GM12873 (cell line): ENCODE measurements at regions not wholly inside any gene's neighbourhood (a gene's known extent, or its start where the extent isn't known, plus 50 kb on each side); places are given as distances from the start of the nearest gene placed in this dataset.

Experiments used
- TF ChIP-seq, protein P1 (sequence below): IDR thresholded peaks from 2 replicates; pipeline ENCODE4 v1.5.1; 2012; ENCODE audit warnings: low read depth, mild to moderate bottlenecking, moderate library complexity, low read length, control low read depth; ENCODE audit not compliant: insufficient read depth; ENCODE audit errors: missing control alignments

GRCh38 chr2:19757586-19757985 is 144.2 kb downstream of the TTC32 start:
- TF ChIP-seq, protein P1, sequence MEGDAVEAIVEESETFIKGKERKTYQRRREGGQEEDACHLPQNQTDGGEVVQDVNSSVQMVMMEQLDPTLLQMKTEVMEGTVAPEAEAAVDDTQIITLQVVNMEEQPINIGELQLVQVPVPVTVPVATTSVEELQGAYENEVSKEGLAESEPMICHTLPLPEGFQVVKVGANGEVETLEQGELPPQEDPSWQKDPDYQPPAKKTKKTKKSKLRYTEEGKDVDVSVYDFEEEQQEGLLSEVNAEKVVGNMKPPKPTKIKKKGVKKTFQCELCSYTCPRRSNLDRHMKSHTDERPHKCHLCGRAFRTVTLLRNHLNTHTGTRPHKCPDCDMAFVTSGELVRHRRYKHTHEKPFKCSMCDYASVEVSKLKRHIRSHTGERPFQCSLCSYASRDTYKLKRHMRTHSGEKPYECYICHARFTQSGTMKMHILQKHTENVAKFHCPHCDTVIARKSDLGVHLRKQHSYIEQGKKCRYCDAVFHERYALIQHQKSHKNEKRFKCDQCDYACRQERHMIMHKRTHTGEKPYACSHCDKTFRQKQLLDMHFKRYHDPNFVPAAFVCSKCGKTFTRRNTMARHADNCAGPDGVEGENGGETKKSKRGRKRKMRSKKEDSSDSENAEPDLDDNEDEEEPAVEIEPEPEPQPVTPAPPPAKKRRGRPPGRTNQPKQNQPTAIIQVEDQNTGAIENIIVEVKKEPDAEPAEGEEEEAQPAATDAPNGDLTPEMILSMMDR, result no peak

DNA sequence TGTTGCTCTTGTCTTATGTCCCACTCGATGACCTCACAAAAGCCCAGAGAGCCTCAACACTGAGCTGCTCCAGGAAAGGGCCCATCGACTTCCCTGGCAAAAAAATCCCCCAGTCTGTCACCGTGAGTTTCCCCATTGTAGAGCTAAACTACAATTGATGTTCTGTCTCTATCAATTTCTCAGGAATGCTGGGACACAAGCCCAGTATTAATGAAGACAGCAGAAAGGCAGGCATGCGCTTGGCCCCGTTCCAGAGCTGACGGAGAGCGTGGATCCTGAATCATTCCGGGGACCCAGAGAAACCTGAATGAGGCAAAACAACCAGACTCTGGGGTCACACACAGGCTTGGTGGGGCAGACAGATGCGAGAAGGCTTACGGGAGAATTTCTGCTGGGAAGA is 146.9 kb downstream of the TTC32 start:
- TF ChIP-seq, protein P1, result no peak

DNA sequence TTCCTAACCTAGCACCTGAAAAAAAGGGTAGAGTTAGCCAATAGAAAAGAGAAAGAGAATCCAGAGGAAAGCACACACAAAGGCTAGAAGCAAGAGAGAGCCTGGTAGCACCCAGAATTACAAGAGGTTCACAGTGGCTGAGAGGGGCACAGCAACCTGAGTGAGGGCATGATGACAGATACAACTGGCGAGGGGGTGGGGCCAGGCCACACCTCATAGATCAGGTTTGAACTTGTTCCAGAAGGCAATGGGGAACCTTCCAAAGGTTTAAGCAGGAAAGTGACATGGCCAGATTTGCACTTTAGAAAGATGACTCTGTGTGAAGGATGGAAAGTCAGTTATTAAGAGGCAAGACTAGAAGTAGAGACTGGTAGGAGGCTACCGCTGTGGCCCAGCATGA is 148.0 kb downstream of the TTC32 start:
- TF ChIP-seq, protein P1, result no peak

GRCh38 chr2:19753314-19753713 is 148.5 kb downstream of the TTC32 start:
- TF ChIP-seq, protein P1, result no peak

DNA sequence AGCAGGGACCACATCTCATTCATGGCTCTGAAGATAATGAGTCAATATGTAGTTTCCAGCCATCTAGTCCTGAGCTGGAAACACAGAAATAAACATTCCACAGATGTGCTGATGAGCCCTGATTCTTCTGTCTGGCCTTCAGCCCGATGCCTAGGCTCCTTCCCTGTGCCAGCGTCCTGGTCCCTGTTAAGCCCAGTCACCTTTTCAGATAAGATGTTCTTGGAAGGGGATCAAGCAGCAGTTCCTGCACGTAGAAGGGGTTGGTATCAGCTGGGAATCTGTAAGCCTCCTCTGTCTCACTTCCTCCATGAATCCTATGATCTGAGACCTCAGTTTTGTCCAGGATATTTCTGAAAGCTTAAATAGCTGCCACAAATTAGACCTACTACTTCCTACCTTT is 149.3 kb downstream of the TTC32 start:
- TF ChIP-seq, protein P1, result no peak

DNA sequence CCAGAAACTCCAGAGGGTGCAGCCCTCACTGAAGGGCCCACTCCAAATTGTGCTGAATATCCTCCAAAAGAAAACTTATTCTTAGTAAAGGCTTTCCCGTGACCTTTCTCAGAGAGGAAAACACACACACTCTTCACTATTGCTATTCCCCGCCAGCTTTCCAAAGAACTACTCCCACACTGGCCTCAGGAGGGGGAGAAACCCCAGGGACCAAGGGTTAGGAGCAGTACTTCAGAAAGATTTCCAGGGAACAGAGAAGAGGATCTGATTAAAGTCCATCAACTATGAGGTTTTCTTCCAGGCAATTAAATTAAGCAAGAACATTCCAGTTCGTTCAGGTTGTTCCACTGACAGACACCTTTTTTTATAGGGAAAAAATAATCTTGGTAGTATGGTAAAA is 150.2 kb downstream of the TTC32 start:
- TF ChIP-seq, protein P1, result no peak

GRCh38 chr2:19750136-19750535 is 151.6 kb downstream of the TTC32 start:
- TF ChIP-seq, protein P1, result no peak

DNA sequence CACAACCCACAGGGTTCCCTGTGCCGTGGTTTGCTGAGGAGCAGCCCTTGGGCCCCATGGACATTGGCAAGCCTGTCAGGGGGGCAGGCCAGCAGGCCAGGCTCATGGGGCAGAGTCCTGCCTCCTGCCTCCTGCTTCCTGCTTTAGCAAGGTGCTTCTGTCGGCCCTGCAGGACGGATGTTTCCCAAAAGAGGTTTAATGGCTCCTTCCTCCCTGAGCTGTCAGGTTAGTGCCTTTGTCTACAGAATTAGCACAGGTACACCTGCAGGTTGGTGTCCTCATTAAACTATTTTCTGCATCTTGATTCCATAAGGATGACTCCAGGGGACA is 152.3 kb downstream of the TTC32 start:
- TF ChIP-seq, protein P1, result no peak
